Left renal pelvis (tissue), 4 donors: ENCODE measurements at regions not wholly inside any gene's neighbourhood (a gene's known extent, or its start where the extent isn't known, plus 50 kb on each side); places are given as distances from the start of the nearest gene placed in this dataset.

Experiments used
- DNase-seq, 4 donors: peaks; one replicate each; pipeline ENCODE4 v3.0.0-alpha.2; 2013; ENCODE audit warnings: low read depth in 4 of 4, low spot score in 3 of 4

DNA sequence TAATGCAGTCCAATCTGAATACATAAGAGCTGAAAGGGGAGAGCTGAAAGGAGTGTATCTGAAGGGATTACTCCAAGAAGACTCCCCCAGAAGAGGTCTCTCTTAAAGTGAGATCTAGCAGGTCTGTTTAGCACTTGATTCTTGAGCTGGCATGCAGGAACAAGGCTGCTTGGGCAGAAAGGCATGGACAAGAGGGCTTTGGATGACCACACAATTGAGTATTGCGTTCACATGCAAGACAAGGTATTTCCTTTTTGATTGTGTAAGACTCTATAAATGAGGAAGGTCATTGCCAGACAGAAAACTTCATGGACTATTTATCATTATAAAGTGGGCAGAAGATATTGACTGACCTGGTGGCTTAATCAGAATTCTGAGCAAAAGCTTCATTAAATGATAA is 145.5 kb upstream of the AFF2 start:
- no peak for DNase-seq

GRCh38 chrX:148361641-148362040 is 138.8 kb upstream of the AFF2 start:
- no peak for DNase-seq

DNA sequence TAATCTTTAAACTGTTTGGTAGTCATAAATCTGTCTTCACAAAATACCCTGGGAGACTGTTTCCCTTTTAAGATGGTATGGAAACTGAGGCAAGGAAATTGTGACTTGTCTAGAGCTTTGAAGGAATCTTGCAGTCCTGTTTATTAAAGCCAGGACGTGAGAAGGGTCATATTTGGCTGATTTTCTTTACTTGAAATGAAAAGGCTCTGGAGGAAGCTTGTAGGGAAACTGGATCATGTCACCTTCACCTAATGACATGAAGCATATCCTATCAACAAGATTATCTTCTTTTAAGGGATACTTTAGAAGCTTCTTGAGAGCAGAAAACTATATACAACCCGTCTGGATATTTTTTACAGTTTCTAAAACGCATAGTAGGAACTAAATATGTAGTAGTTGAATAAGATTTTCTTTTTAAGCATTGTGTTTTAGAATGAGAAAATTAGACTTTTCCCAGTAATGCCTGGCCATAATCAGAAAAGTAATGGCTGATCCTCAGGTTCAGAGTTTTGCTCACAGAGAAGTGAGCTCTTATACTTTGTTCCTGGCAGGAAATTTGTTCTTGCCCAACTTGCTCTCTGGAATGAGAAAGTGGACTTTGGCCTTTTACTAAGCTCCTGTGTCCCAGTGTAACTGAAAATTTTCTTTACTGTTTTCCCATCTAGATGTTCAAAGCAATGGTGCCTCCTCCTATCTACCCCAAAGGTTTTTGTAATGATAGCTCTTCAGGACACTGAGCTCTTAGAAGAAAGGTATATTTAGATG is 136.8 kb upstream of the AFF2 start:
- no peak for DNase-seq

DNA sequence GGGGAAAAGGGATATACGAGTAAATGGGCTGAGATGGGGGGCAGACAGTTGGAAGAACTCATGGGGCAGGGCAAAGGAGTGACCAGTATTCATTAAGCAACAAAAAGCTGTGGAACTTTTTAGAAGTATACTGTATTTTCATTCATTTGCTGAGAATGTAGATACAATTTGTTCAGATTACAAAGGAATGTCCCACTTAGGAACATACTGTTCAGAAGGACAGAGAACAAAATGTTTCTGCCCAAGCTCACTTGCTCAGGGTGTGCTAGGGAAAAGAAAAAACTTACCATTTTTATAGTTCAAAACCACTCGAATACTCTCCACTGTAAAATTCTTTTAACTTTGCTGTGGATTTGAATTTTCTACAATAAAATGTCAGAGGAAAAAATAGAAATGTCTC is 135.2 kb upstream of the AFF2 start:
- no peak for DNase-seq

DNA sequence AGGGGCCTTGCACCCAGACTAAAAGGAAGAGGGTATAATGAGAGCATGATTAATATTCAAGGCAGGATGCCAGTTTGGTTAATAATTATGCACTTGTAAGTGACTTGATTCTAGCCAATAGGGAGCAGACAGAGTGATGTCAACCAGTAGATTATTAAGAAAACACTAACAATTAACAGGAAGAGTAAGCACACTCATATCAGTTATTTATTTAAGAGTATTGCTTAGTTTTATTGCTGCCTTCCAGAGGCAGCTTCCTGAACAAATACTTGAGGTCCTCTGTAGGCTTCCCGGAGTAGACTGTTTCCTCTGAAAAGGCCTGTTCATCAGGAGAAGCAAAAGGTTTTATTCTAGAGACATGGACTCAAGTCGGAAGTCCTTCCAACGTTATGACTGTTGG is 129.1 kb upstream of the AFF2 start:
- no peak for DNase-seq

DNA sequence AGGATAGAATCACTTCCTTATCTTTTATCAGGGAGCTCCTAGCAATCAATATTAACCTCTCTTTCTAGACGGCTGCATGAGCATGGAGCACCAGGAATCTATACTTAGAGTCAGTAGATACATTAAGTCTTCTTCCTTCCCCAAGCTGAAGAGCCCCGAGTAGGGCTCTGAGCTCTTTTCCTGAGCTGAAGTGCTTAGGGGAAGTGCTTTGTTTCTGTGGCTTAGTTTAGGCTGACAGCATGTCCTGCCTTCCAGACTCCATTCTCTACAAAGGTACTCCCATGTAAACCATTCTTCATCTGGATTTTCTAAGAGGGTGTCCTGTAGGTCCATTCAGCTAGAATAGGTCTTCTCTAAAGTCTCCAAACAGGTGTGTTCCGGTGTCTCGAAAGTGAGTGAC is 127.5 kb upstream of the AFF2 start:
- no peak for DNase-seq

DNA sequence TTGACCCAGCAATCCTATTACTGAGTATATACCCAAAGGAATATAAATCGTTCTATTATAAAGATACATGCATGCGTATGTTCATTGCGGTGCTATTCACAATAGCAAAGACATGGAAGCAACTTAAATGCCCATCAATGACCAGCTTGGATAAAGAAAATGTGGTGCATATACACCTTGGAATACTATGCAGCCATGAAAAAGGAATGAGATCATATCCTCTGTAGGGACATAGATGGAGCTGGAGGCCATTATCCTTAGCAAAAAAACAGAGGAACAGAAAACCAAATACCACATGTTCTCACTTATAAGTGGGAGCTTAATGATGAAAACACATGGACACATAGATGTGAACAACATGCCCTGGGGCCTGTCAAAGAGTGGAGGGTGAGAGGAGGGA is 124.1 kb upstream of the AFF2 start:
- DNase-seq: no peak

DNA sequence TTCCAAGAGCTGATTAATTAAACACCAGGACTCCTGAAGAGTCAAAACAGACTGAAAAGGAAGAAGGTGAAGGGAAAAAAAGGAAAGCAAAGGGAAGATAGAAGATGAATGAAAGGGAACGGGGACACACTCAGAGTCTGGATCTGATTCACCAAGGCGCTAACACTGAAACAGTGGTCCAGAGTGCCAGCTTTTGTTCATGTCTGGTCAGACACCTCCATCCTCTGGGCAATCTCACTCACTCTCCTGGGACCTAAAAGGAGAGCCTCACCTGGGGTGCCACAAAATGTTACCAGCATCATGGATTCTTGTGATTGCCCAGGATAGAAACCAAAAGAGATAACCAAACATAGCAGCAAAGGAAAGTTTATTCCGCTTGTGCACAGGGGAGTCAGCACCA is 120.3 kb upstream of the AFF2 start:
- no peak for DNase-seq

DNA sequence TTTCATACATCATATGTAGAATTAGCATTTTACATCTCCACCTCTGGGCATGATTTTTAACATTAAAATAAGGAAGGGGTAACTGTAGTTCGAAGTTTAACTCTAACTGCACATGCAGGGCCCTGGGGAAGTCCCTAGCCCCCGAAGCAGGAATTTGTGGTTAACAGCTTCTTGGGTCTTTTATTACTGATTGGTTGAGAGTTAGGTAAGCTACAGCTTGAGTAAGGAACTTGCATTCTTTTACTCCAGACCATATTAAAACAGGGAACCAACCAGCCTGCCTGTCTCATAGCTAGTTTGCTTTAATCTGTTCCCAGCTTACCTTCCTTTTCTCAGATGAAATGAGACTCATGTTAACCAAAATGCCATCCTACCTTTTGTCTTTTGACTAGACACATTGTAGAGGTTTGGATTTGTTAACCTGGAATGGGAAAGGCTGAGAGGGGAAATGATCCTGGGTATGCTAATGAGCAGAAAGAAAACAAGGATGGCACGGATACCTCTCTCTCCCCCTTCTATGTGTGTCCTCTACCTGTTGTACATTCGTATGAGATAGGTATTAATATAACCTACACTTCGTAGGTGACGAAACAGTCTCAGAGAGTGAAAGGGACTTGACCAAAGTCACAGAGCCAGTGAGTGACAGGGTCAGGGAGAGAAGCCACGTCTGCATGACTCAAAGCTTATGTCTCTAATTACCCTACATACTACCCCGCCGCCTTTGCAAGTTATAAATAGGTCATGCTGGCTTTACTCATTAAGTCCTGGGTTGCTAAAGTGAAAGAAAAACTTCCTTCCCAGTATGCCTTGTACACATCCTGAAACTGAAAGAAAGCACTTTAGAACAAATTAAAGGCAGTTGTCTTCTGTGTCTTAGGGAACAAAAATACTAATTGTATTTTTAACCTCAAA is 119.5 kb upstream of the AFF2 start:
- DNase-seq: no peak

GRCh38 chrX:148381603-148382002 is 118.8 kb upstream of the AFF2 start:
- no peak for DNase-seq

DNA sequence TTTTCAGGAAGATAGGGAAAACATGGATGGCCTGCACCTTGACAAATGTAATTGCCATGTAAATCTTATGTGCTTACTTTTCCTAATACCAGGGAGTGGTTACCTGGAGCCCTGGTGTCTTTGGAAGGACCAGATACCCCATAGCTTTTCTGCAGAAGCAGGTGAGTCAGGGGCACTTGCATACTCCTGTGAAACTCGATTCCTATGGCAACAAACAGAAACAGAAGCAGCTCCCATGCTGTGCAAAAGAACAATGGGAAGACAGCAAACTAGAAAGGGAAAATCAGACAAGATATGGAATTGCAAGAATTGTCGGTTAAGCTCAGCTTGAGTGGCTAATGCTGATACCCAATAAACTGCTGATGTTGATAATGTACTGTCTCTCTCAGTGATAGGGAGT is 117.4 kb upstream of the AFF2 start:
- DNase-seq: no peak

GRCh38 chrX:148385471-148385870 is 114.9 kb upstream of the AFF2 start:
- no peak for DNase-seq

DNA sequence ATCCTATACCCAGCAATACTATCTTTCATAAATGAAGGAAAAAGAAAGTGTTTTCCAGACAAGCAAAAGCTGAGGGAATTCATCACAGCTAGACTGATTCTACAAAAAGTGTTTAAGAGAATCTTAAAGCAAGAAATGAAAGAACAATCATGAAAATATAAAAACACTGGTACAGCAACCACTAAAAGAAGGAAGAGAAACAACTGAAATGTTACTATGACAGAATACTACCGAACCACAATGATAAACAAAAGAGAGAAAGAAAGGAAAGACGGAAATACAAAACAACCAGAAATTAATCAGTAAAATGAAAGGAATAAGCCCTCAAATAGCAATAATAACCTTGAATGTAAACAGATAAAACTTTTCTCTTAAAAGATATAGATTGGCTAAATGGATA is 110.8 kb upstream of the AFF2 start:
- no peak for DNase-seq

DNA sequence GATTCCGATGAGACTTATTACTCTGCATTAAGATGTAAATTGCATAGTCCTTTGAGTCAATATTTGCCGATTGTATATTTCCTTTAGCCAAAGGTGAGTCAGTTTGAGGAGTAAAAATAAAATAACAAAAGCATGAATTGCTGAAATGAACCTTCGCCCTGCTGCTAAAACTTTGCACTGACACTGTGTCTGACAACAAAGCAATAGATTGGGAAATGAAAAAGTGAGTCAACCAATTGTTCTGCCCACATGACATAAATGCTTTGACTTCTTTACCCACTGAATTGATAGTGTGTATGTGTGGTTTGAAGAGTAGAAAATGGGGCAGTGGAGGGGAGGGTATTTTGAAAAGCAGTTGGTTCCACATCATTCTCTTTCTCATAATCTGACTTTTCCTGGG is 88.4 kb upstream of the AFF2 start:
- no peak for DNase-seq

GRCh38 chrX:148416142-148416541 is 84.3 kb upstream of the AFF2 start:
- no peak for DNase-seq

DNA sequence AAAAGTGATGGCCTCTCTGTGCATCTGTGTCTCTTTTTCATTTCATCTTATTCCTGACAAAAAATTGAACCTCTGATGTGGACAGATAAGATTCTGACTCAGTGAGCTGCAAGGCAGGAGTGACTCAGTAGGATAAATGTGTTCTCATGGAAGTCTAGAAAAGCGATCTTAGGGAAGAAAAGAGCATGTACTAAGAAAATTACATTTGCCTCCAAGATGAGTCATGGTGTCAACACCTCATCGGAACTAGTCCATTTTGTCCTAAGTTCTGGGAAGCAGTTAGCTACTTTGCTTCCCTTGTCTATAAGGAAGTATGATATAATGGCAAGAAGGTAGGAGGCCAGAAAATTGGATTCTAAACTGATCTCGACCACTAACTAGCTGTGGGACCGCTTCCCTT is 83.5 kb upstream of the AFF2 start:
- no peak for DNase-seq

GRCh38 chrX:148417934-148418333 is 82.5 kb upstream of the AFF2 start:
- no peak for DNase-seq

- no peak for DNase-seq
Observed at GRCh38 chrX:148422526-148422925, 77.9 kb upstream of the AFF2 start.

- no peak for DNase-seq
Observed at GRCh38 chrX:148424570-148424969, 75.8 kb upstream of the AFF2 start.

DNA sequence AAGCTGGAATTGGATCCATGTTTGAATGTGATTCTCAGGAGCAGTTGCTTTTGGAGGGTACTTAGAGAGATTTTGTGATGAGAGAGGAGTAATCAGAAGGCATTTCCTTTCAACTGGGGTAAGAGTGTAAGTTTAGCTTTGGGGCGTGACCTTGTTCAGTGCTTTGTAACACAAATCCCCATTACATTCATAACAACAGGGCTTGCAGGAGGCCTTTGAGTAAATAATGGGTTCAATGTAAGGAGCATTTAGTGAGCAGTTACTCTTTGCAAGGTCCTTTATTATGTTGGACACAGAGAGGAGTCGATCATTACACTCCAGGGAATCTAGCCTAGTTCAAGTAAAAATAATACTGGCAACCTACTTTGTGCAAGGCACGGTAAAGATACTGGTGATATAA is 74.0 kb upstream of the AFF2 start:
- DNase-seq: no peak

- DNase-seq: no peak
Observed at GRCh38 chrX:148441387-148441786, 59.0 kb upstream of the AFF2 start.

GRCh38 chrX:148443216-148443615 is 57.2 kb upstream of the AFF2 start:
- DNase-seq: no peak
